Retina (tissue), 1 donor: ENCODE measurements at regions not wholly inside any gene's neighbourhood (a gene's known extent, or its start where the extent isn't known, plus 50 kb on each side); places are given as distances from the start of the nearest gene placed in this dataset.
"Not testable (repeated sequence)": the region's sequence is repeated elsewhere in the genome, so short reads cannot be mapped to it uniquely, and the experiment has no call there.

Source experiments
- DNase-seq: peaks from one replicate; pipeline ENCODE4 v3.0.0-alpha.2; 2016

DNA sequence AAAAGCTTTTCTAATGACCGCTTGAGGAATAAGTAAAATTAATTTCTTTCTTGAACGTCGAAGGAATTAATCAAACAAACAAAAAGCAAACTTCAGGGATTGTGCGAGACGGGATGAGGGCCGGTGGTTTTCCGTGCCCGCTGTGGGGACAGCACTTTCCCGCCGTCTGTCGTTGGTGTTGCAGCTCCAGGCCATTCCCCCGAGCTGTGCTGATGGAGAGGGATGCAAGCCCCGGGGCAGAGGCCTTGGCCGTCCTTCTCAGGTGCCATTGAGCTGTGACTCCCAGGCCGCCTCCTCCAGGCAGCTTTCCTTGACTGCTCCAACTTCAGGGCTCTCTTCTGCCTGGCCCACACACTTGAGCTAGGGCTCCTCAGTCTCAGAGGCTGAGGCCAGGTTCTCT, 109.0 kb upstream of the C14orf180 start:
- no peak for DNase-seq

DNA sequence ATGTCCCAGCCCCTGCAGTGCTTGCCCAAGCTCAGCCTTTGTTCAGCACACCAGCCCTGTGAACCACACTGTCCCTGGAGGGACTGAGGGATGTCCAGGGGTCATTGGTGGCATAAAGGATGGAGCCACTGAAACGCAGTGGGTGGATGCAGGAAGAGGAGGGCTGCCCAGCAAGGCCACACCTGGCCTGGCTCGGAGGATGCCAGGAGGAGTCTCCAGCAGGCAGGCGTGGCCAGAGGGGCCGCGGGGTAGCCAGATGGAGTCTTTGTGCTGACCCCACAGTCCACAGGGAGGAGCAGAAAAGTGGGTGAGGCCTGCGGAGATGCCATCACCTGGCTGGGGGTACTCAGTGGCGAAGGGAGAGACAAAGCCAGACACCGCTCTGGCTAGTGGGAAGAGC, 108.5 kb upstream of the C14orf180 start:
- no peak for DNase-seq

DNA sequence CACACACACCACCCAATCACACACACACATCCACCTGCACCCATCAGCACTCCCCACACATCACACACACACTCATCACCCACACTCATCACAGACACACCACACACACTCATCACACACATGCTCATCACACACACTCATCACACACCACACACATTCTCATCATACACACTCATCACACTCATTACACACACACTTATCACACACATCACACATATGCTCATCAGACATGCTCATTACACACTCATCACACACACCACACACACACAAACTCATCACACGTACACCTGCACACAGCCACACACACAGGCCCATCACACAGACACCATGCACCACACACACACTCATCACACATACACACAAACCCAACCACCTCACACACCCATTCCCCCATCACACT, 107.5 kb upstream of the C14orf180 start:
- DNase-seq, result no peak

DNA sequence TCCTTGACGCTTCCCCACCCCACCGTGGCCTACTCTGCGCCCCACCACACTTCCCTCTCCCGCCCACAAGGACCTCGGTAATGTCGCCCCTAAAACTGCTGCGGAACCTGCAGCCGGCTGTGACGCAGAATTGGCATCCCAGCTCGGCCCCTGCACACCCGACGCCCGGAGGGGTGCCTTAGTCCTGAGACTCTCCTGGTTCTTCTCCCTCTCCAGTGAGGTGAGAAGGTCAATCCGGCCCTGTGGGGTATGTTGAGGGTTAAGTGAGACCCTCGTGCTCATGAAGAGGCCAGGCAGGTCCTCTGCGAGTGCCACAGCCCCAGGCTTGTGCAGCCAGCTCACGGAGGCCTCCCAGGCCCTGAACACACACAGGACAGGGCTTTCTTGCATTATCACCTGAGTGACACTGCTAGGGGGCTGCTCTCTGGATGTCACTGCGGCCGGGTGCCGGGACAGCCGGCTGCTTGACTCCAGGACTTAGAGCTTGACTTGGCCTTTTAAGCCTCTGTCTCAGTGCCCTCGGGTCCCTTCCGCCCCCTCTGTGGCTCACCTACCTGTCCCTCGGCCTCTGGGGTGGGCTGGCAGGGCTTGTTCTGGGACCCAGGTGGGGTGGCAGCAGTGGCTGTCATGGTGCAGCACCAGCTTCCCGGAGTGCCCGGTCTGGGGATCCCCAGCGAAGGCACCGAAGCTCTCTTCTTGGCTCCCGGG, 106.9 kb upstream of the C14orf180 start:
- no peak for DNase-seq

DNA sequence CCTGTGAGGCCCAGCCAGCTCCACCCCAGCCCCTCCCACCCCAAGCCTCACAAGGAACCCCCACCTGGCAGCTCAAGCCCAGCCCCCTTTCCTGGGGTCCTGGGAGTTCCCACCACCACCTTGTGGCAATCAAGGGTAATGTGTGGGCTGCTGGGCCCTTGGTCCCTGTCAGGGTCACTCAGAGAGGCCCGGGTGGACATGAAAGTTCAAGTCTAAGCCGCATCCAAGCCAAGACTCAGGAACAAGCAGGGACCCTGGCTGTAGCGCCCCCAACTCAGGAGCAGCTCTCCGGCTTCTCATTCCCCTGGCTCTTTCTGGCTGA, 106.4 kb upstream of the C14orf180 start:
- DNase-seq, result no peak

DNA sequence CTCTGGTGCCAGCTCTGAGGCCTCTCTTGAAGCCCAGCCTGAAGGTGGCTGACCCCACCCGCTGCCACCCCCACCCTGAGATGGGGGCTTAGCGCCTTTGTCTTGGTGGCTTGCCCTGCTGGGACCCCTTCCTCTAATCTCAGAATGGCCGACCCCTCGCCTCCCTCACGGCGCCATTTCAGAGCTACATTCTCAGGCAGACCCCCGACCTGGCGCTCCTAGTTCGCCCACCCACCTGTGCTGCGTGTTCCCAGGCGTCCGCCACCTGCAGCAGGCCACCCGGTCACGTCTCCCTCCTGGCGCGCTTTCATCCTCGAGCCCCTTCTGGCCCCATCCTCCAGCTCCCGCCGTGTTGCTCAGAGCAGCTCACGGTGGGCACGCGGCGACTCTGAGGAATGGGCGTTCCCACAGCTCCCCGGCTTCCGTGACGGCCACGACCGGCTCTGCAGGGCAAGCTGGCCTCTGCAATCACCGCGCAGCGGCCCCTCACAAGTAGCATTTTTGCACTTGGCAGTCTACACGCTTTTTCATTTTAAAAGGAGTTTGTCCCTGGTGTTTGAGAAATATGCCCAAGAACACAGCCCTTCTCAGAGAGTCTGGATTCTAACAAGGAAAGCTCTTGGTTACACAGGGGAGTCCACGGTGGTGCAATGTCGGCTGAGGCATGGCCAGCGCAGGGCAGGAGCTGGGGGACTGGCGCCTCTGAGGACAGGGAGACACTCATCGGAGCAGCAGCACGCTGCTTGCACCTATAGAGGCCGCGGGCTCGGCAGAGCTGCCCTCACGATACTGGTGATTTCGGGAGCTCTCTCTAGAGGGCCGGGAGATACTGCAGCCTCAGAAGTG, 105.7 kb upstream of the C14orf180 start:
- DNase-seq, result peak; percentile 58

DNA sequence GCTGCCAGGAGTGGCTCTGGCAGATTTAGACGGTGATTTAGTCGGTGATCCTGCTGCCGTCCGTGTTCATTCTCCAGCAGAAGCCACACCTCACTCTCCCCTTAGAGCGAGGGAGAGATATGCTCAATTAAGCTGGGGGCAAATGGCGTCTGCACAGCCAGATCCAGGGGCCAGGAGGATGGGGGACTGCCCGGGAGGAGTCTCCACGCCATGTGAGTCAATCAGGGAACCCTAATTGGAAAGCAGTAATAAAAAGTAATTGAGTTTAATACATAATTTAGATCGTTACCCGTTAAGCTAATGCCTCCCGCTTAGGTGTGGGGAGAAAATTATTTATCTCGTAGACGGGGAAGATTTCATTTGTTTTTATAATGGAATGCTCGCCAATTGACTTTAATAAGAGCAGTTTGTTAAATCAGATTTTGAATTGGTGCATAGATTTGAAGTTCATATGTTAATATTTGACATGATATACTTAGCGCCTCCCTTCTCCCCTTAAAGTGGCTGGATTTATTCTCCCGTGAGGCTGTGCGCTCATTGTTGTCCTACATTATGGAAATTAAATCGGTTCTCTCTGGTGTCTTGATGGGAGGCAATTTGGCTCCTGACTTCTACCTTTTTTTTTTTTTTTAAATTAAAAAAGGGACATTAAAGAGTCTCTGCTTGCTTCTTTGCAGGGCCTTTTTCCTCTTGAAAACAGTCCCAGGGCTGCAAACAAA, 104.9 kb upstream of the C14orf180 start:
- DNase-seq, result peak; percentile 12

DNA sequence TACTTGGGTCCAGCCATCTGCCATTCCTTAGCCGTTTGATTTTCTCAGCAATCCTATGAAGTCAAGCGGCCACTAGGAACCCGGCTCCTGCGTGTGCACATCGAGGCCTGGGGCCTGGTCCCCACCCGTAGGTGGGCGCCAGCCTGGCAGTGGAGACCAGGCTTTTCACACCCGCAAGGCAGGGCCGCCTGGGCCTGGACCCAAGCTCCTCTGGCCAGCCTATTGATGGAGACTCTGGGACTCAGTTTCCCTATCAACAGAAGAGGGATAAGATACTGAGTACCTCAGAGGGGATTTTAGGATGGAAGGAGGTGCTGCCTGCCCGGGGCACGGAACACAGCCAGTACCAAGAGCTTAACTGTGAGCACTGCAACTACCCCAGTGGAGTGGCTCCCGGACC, 104.3 kb upstream of the C14orf180 start:
- DNase-seq, result no peak

DNA sequence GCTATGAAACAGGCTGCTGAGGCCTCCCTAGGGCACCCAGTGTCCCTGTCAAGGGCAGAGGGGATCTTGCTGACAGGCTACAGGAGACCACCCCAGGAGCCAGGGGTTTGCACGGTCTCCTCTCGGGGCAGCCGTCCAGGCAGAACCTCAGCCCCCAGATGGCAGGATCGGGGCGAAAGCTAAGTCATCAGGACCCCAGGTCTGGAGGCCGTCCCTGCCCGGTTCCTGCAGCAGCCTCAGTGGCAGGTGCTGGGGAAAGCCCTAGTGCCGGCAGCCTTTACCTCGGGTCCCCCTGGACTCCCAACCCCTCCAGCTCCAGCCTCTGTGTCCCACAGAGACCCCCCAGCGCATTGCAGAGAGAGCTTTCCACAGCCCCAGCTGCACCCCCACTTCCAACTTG, 103.8 kb upstream of the C14orf180 start:
- no peak for DNase-seq

DNA sequence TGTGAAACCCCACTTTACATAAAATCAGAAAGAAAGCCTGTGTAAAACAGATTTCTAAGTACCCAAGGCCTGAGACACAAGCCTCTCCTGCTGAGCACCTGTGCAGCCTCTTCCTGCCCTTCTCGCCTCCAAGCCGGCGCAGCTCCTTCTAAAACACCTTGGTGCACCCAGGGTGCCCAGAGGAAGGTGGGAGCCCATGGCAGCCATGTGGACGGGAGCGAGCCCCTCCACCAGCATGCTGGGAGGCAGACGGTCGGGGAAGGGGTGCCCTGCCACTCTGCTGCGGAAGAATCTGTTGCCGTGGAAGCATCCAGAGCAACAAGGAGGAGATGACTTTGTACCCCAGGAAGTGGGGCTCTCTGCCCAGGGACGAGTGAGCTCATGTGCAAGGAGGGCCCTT, 103.1 kb upstream of the C14orf180 start:
- DNase-seq, result no peak

DNA sequence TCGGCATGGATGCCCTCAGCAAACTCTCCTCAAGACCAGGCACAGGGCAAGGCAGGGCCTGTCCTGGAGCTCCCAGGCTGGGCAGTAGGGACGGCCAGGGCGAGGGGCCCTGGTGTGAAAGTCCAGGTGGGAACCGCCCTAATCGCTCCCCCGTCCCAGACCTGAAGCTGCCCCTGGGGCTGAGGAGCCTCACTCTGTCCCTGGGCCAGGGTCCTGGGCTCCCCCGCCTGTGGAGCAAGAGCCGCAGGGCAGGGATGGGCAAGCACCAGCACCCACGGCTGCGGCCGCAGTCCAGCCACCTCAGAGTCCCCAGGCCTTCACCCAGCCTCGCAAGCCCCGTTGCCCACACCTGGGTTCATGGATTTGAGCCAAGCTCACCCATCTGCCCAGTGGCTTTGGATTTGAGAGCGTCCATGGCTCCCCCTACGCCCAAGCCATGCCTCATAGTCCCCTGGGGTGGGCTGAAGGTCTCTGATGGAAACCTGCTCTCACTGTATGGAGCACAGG, 102.4 kb upstream of the C14orf180 start:
- no peak for DNase-seq

DNA sequence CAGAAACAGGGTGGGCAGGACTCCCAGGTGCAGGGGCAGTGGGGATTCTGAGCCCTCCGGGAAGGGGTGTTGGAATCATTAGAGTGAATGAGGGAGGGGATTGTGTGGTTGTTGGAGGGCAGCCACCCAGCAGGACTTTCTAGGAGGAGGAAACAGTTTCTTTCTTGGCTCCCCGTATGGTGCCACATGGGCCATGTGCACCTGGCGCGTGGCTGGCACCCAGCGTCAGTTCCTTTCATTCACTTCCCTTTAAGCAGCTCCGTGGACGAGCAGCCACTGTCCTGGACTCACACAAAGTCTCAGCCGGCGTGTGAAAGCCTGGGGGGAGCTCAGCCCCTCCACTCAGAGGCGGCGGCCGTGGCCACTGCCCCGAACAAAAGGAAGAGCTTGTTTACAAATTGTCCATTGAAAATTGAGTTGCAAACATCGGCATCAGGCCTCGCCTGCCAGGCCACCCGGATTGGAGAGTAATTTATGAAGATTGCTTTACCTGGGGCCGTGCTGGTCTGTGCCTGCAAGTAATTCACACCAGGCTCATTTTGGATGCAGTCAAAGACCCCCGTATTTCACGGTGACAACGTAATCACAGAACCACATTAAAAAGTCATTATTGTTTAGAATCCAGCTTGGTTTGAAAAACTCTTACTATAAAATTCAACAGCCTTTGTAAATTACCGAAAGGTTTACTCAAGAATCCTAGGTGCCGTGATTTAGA, 101.7 kb upstream of the C14orf180 start:
- no peak for DNase-seq

DNA sequence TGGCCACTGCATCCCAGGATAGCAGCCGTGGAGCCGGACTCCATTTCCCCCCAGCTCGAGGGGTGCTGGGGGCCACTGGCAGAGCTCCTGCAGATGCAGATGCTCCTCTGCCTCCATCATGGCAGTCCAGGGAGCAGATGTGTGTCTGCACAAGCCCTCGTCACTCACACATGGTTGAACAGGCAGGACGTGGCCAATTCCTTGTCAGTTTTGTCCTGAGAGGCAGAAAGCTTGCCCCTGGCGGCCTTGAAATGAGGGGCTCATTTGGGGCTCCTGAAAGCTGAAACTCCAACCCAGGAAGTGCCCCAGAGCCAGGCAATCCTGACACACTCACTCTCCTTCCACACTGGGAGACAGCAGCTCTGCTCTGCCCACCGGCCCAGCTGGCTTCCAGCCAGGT, 100.9 kb upstream of the C14orf180 start:
- DNase-seq, result peak; percentile 46

DNA sequence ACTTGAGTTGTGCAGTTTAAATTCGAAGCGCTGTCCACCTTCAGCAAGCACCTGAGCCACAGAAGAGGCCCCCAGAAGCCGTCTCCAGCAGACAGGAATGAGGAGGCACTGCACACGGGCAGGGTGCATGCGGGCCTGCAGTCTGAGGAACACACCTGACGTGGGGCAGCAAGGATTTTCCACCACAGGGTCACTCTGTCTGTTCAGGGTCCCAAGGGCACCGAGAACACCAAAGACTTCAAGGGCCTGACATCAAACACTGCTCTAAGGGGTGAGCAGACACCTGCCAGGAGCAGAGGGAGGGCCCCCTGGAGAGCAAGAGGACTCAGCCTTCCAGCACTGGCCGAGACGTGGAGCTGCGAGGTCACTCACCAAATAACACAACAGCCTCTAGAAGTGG, 99.7 kb upstream of the C14orf180 start:
- DNase-seq, result no peak

DNA sequence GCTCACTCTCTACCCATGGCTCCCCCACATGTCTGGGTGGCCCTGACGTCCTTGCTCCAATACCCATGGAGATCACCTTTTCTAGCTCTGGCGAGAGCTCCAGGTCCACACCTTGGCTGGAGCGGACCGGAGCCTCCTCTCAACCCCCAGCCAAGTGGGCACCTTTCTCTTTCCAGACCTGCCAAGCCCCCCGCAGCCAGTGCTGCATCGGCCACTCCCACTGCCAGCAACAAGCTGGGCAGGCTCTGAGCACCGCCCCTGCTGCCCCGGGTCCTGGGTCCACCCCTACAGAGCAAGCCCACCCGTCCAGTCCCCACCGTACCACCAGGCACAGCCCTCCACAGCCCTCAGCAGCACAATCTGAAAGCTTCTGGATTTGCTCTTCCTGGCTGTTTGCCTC, 98.2 kb upstream of the C14orf180 start:
- no peak for DNase-seq

DNA sequence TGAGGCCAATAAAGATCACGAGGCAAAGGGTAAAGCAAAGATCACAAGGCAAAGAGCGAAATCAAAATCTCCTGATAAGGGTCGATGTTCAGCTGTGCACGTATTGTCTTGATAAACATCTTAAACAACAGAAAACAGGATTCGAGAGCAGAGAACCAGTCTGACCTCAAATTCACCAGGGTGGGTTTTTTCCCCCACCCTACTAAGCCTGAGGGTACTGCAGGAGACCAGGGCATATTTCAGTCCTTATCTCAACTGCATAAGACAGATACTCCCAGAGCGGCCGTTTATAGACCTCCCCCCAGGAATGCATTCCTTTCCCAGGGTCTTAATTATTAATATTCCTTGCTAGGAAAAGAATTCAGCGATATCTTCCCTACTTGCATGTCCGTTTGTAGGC, 97.5 kb upstream of the C14orf180 start:
- DNase-seq, result not testable (repeated sequence)

DNA sequence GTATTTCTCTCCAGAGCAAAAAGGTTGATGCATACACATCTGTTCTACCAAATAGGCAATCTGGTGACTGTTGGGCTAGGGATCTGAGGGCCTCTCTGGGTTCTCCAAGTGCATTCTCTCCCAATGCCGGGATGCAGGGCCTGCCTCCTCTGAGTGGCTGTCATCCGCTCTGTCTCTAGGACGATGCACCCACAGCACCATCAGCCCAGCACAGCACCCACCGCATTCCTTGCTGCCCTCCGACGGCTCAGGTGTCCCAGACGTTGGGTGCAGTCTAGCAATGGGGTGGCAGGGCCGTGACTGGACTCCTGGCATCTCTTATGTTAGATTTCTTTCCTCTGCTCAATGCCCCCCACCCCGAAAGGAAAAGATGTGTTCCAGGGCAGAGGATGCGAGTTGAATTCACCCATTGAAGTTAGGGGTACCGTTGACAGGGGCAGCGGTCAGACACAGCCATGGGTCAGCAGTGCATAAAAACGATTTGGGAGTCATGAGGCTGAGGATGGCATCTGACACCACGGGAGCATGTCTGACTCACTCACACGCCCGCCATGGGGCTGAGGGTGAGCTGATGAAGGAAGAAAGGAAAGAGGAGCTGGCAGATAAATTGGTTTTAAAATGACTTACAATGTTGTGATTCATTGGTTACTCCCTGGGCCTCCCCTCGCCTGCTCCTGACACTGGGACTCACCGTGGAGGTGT, 93.2 kb upstream of the C14orf180 start:
- DNase-seq, result no peak

DNA sequence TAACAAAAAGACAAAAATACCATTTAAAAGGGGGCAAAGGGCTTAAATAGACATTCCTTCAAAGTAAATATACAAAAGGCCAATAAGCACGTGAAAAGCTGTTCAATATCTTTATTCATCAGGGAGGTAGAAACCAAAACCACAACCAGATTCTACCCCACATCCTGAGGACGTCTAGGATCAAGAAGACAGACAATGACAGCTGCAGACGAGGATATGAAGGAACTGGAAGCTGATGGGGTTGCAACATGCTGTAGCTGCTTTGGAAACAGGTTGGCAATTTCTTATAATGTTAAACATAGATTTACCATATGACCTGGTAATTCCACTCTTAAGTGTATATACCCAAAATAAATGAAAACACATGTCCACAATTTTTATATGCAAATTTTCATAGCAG, 85.1 kb upstream of the C14orf180 start:
- no peak for DNase-seq

DNA sequence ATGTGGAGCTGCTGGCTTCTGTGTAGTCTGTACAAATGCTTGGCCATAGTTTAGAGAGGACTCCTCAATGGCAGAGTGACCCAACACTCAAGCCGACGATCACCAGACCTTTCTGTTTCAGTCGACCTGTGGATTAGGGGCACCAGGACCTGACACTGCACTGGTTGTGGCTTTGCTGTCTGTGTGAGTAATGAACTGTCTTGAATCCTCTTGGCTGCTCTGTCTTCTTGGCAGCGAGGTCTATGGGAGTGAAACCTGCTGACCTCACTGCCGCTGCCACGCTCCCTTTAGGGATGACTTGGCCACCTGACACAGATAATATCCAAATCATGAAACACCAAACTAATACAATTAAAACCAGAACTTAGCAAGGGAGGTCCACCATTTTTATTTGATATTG, 83.5 kb upstream of the C14orf180 start:
- DNase-seq, result no peak

DNA sequence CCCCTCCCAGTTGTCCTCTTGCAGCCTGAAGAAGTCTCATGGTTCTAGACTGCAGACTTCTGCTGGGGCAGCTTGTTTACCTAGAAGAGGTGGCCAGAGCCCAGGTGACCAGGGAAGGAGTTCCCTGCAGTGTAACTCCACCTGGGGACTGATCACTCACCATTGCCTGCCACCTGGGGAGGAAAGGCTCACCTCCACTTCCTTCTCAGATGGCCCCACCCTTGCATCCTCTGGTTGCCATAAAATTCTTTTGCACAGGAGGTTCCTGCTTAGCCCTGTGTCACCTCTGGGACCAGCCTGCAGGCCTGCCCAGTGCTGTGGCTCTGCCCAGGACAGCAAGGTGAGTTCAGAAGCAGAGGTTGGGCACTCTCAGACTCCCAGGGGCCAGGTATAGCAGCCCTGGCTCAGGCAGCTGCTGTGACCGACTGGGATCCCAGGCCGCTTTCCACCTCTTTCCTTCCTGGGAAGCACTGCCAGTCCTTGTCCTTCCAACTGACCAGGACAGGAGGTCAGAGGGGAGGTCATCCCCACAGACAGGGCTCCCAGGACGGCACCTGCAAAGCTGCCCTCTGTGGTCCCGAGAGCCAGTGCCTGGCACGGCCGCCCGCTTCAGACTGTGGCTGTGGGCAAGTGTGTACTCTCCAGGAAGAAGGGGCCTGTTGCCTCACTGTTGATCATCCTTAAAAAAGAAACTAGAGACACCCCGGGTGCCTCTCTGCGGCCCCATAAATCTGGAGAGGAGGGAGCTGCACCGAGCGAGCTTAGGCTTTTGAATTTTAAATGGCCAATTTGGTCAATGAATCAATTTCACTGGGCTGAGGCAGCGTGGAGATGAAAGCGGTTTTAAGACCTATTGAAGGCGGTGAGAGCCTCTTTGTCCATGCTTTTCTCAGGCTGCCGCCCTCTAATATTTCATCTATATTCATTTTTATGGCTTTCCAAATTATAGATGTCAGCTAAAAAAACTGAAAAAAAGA, 79.5 kb upstream of the C14orf180 start:
- DNase-seq, result no peak

DNA sequence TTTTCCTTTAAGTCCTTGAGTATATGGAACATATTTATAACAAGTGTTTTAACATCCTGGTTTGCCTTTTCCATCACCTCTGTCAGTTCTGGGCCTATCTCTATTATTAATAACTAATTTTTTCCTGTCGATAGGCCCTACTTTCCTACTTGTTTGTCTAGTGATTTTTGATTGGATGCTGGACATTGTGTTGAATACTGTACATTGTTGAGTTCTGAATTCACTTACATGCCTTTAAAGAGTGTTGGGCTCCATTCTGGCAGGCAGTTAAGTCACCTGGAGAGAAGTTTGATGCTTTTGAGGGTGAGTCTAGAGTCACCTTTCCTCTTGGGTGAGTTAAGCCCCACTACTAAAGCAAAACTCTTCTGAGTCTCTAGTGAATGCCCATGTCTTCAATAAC, 77.5 kb upstream of the C14orf180 start:
- DNase-seq, result no peak
